MCF 10A (cell line): ENCODE measurements at regions not wholly inside any gene's neighbourhood (a gene's known extent, or its start where the extent isn't known, plus 50 kb on each side); places are given as distances from the start of the nearest gene placed in this dataset.

Experiments used
- BruUV-seq: library from RNA; stranded (reverse); fragments of 400-500 nt; replicated peaks from 2 replicates; lab custom pipeline; 2021; lab: Mats Ljungman, UMichigan
- CTCF ChIA-PET: fragments of 300-600 bp; sonication (Branson Sonifier 250); formaldehyde crosslinking; extraction: SDS; loops from one replicate; lab custom pipeline; 2021; ENCODE audit warnings: antibody characterized with exemption, inconsistent platforms; lab: Yijun Ruan, JAX
- POLR2A ChIA-PET: fragments of 300-600, 350-650 bp; sonication (Branson Sonifier 250); formaldehyde crosslinking; extraction: SDS; loops from one replicate; lab custom pipeline; 2020; ENCODE audit warnings: antibody characterized with exemption, inconsistent platforms; lab: Yijun Ruan, JAX
- DNase-seq: peaks from one replicate; pipeline ENCODE4 v3.0.0-alpha.2; 2018; ENCODE audit not compliant: unreplicated experiment
- H3K27ac Mint-ChIP-seq: one replicate; pipeline ENCODE4 v1.8.0; 2022; ENCODE audit warnings: mild to moderate bottlenecking, low read depth, mixed read lengths; ENCODE audit not compliant: unreplicated experiment
- H3K27me3 Mint-ChIP-seq: one replicate; pipeline ENCODE4 v1.8.0; 2022; ENCODE audit warnings: mixed read lengths; ENCODE audit not compliant: insufficient read depth, unreplicated experiment
- H3K36me3 Mint-ChIP-seq: one replicate; pipeline ENCODE4 v1.8.0; 2022; ENCODE audit warnings: mild to moderate bottlenecking, moderate library complexity, mixed read lengths; ENCODE audit not compliant: insufficient read depth, unreplicated experiment
- H3K4me1 Mint-ChIP-seq: one replicate; pipeline ENCODE4 v1.8.0; 2022; ENCODE audit warnings: mixed read lengths; ENCODE audit not compliant: insufficient read depth, unreplicated experiment
- H3K4me3 Mint-ChIP-seq: one replicate; pipeline ENCODE4 v1.8.0; 2022; ENCODE audit warnings: mild to moderate bottlenecking, moderate library complexity, mixed read lengths; ENCODE audit not compliant: unreplicated experiment
- H3K9me3 Mint-ChIP-seq: one replicate; pipeline ENCODE4 v1.8.0; 2022; ENCODE audit warnings: mixed read lengths; ENCODE audit not compliant: unreplicated experiment
- CTCF ChIP-seq: fragments of 200-600 bp; IDR thresholded peaks from one replicate; pipeline ENCODE4 v1.8.0; 2022; ENCODE audit warnings: antibody characterized with exemption, mild to moderate bottlenecking; ENCODE audit not compliant: unreplicated experiment
- intact Hi-C: fragments of 100-400 bp; cut with micrococcal nuclease; formaldehyde crosslinking; loops from 2 replicates; pipeline ENCODE4 v1.14.1; 2022

DNA sequence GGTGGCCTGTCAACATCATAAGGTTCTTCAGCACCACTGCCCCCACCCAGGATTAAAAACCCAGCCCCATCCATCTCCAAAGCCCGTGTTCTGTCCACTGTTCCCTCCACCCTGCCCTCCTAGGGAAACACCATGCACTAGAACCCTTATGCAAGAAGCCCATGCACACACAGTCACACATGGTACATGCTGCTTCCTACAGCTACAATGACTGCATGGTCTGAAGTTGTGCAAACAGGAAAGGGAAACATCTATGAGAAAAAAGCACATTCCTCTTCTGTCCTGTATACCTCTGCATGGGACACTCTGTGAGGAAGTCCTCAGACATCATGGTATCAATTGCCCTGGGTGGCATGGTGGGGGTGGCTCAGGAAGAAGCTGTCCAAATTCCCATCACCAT lies 108.6 kb upstream of the MRPS22 start:
- Mint-ChIP-seq H3K9me3 (no peaks in the 10 kb centered on the region), H3K4me1 (no peaks in the 10 kb centered on the region), H3K27me3 (peaks cover 28% of the 10 kb centered on the region), H3K4me3 (no peak overlapping the region), H3K27ac (no peak overlapping the region), H3K36me3 (no peaks in the 10 kb centered on the region)
- no TSS peak for BruUV-seq
- DNase-seq = no peak
- POLR2A ChIA-PET = no interaction called here
- intact Hi-C loops = no loop called here
- TF ChIP-seq CTCF = no peak
- CTCF ChIA-PET = interaction anchor here (0.6 to 1.0 kb wide), 2 partner anchors 19 to 254 kb away, joined by 3 read pairs; no protein-coding TSS in a partner anchor

DNA sequence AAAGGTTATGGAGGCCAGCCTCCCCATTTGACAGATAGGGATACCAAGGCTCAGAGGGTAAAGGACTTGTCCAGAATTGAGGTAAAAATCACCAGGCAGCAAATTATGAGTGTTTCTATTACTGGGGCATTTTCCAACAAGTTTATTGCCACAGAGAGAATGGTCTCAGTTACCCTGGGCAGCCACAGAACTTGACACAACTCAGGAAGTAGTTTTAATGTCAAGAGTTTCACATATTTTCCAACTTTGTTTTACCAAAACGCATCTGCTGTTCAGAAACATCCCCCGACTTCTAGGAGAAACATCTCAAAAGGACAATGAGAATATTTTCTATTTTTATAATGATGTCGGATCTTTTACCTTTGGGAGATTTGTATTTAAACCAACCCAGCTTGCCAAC lies 107.5 kb upstream of the MRPS22 start:
- H3K27ac Mint-ChIP-seq = no peak overlapping the region
- no peaks in the 10 kb centered on the region for H3K36me3 Mint-ChIP-seq
- no peak for DNase-seq
- intact Hi-C loops = no loop called here
- no peaks in the 10 kb centered on the region for H3K4me1 Mint-ChIP-seq
- TF ChIP-seq CTCF = no peak
- no TSS peak for BruUV-seq
- ChIA-PET CTCF (interaction anchor here (1.0 to 1.1 kb wide), 2 partner anchors 125 to 255 kb away, joined by 3 read pairs; no protein-coding TSS in a partner anchor), POLR2A (no interaction called here)
- H3K4me3 Mint-ChIP-seq = no peak overlapping the region
- no peaks in the 10 kb centered on the region for H3K9me3 Mint-ChIP-seq
- H3K27me3 Mint-ChIP-seq = peaks cover 38% of the 10 kb centered on the region

DNA sequence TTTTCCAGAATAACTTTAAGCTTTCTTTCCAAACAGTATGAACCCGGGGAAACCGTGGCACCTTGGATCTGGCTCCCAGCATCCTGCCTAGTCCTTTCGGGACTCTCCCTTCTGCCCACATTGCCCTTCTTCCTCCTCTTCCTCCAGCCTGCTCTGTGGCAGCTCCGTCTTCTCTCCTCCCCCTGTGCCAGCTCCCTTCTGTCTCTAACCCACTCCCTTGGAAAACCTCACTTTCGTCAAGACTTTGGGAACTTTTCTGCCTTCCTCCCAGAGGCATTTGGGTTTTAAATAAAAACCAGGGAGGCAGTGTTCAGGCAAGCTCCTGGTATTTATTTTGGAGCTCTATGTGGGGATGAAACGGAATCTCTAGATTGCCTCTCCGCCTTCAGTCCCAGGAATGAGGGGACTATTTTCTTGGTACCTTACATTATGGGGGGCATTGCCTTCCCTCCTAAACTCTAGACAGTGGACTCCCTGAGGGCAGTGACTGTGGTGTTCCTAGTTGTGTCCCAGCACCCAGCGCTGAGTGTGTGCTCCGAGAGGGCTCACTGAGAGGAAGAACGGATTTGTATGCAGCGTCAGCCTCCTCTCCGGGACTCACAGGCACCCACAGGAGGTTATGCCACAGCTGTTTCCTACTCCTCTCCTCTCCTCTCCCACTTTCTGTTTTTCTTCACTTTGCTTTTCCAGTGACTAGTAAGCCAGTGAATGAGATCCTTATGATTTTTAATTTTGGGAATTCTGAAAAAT lies 105.4 kb upstream of the MRPS22 start:
- CTCF ChIA-PET = interaction anchor here (0.9 kb wide), 1 partner anchor 127 kb away, joined by 3 read pairs; no protein-coding TSS in a partner anchor
- intact Hi-C loops = no loop called here
- Mint-ChIP-seq H3K27ac (no peak overlapping the region), H3K9me3 (no peaks in the 10 kb centered on the region), H3K4me3 (no peak overlapping the region), H3K4me1 (no peaks in the 10 kb centered on the region), H3K36me3 (no peaks in the 10 kb centered on the region), H3K27me3 (peaks cover 60% of the 10 kb centered on the region)
- DNase-seq = no peak
- POLR2A ChIA-PET = no interaction called here
- no peak for TF ChIP-seq CTCF
- no TSS peak for BruUV-seq

GRCh38 chr3:139239550-139239949 lies 104.3 kb upstream of the MRPS22 start:
- Mint-ChIP-seq H3K27ac (no peak overlapping the region), H3K4me1 (no peaks in the 10 kb centered on the region), H3K36me3 (no peaks in the 10 kb centered on the region), H3K9me3 (no peaks in the 10 kb centered on the region), H3K4me3 (no peak overlapping the region), H3K27me3 (peaks cover 70% of the 10 kb centered on the region)
- intact Hi-C loops = no loop called here
- CTCF ChIA-PET = no interaction called here
- POLR2A ChIA-PET = no interaction called here
- BruUV-seq = no TSS peak
- no peak for DNase-seq
- no peak for TF ChIP-seq CTCF
